Fibroblast of pulmonary artery (primary cell): ENCODE measurements at regions not wholly inside any gene's neighbourhood (a gene's known extent, or its start where the extent isn't known, plus 50 kb on each side); places are given as distances from the start of the nearest gene placed in this dataset.

ENCODE experiments used
- DNase-seq: peaks from one replicate; pipeline ENCODE4 v3.0.0-alpha.2; 2010; ENCODE audit warnings: low read depth
- H3K4me3 ChIP-seq: replicated peaks from 2 replicates; pipeline ENCODE4 v1.5.1; 2011; ENCODE audit warnings: low read depth, mild to moderate bottlenecking, control low read depth, low read length, moderate library complexity
- CTCF ChIP-seq: IDR thresholded peaks from 2 replicates; pipeline ENCODE4 v1.5.1; 2011; ENCODE audit warnings: mild to moderate bottlenecking, control low read depth, low read length, inconsistent platforms; ENCODE audit errors: missing control alignments

GRCh38 chr7:155173905-155174304 is 103.8 kb downstream of the HTR5A start:
- no peak for TF ChIP-seq CTCF
- no peak overlapping the region for H3K4me3 ChIP-seq
- no peak for DNase-seq

- TF ChIP-seq CTCF: no peak
- DNase-seq: no peak
- H3K4me3 ChIP-seq: no peak overlapping the region
Observed at GRCh38 chr7:155178096-155178495, 108.0 kb downstream of the HTR5A start.

- no peak for DNase-seq
- no peak for TF ChIP-seq CTCF
- H3K4me3 ChIP-seq: no peak overlapping the region
Observed at GRCh38 chr7:155181768-155182167, 111.6 kb downstream of the HTR5A start.

- TF ChIP-seq CTCF: no peak
- DNase-seq: no peak
Observed at GRCh38 chr7:155182406-155182970, 112.4 kb downstream of the HTR5A start.

GRCh38 chr7:155183655-155184054 is 113.5 kb downstream of the HTR5A start:
- no peak for TF ChIP-seq CTCF
- no peak for DNase-seq
- no peak overlapping the region for H3K4me3 ChIP-seq

More at GRCh38 chr7:155182406-155182970, 112.4 kb downstream of the HTR5A start:
- H3K4me3 ChIP-seq: no peak overlapping the region

- no peak for TF ChIP-seq CTCF
- no peak for DNase-seq
- H3K4me3 ChIP-seq: no peak overlapping the region
Observed at GRCh38 chr7:155184923-155185322, 112.8 kb upstream of the INSIG1 start.

GRCh38 chr7:155187061-155187785 is 110.5 kb upstream of the INSIG1 start:
- no peak overlapping the region for H3K4me3 ChIP-seq
- TF ChIP-seq CTCF: no peak
- no peak for DNase-seq
